ENCODE measurements at regions not wholly inside any gene's neighbourhood (a gene's known extent, or its start where the extent isn't known, plus 50 kb on each side); places are given as distances from the start of the nearest gene placed in this dataset.

DNA sequence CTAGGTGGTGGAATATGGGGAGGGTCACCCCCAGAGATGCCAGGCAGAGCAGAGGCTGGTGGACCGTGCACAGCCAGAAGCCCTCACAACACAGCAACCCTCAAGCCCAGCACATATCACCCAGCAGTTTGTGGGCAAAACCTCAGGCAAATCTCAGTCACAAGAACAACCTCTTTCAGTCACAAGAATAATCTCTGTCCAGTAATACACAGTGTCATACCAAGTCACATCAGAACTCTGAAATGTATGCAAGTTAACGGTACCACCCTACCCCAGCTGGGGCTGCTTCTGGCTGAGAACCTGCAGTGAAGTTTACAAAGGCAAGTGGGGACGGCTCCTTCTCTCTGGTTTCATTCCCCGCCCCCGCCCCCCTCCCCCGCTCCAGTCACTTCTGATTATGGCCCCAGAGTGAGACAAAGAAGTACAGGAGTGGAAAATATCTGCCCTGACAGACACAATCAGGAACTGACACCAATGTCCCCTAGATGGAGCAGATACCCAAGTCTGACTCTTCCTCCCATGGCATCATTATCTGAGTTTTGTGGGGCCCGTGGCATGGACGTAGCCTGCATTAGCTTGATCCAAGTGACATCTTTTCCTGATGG lies 480.9 kb upstream of the TMEM132C start:
- TF ChIP-seq EZH2 (IDR thresholded peaks at IDR 0.05) = no peak
- TF ChIP-seq, protein P1, sequence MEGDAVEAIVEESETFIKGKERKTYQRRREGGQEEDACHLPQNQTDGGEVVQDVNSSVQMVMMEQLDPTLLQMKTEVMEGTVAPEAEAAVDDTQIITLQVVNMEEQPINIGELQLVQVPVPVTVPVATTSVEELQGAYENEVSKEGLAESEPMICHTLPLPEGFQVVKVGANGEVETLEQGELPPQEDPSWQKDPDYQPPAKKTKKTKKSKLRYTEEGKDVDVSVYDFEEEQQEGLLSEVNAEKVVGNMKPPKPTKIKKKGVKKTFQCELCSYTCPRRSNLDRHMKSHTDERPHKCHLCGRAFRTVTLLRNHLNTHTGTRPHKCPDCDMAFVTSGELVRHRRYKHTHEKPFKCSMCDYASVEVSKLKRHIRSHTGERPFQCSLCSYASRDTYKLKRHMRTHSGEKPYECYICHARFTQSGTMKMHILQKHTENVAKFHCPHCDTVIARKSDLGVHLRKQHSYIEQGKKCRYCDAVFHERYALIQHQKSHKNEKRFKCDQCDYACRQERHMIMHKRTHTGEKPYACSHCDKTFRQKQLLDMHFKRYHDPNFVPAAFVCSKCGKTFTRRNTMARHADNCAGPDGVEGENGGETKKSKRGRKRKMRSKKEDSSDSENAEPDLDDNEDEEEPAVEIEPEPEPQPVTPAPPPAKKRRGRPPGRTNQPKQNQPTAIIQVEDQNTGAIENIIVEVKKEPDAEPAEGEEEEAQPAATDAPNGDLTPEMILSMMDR (IDR thresholded peaks at IDR 0.05) = no peak
- no peak for TF ChIP-seq EZH2phosphoT487 (IDR thresholded peaks at IDR 0.05)
